ENCODE measurements at regions not wholly inside any gene's neighbourhood (a gene's known extent, or its start where the extent isn't known, plus 50 kb on each side); places are given as distances from the start of the nearest gene placed in this dataset.

- TF ChIP-seq CBFA2T2 (conservative IDR thresholded peaks at IDR 0.05), result no peak
- TF ChIP-seq ASH1L (IDR thresholded peaks at IDR 0.05; ENCODE audit: borderline replicate concordance, low read depth, partially characterized antibody), result no peak
- no peak for TF ChIP-seq POLR2AphosphoS5 (IDR thresholded peaks at IDR 0.05; ENCODE audit: control insufficient read depth, insufficient read depth, low read depth, low read length)
- no peak for TF ChIP-seq HDAC6 (IDR thresholded peaks at IDR 0.05; ENCODE audit: low read depth, low read length)
- TF ChIP-seq COPS2 (conservative IDR thresholded peaks at IDR 0.05), result no peak
- no peak for TF ChIP-seq ZNF444 (CRISPR knock-in tag; IDR thresholded peaks at IDR 0.05)
- no peak for TF ChIP-seq ZNF24 (IDR thresholded peaks at IDR 0.05)
Measured at GRCh38 chr9:2311920-2312319, 296.8 kb downstream of the SMARCA2 start.
